ENCODE measurements at regions not wholly inside any gene's neighbourhood (a gene's known extent, or its start where the extent isn't known, plus 50 kb on each side); places are given as distances from the start of the nearest gene placed in this dataset.

DNA sequence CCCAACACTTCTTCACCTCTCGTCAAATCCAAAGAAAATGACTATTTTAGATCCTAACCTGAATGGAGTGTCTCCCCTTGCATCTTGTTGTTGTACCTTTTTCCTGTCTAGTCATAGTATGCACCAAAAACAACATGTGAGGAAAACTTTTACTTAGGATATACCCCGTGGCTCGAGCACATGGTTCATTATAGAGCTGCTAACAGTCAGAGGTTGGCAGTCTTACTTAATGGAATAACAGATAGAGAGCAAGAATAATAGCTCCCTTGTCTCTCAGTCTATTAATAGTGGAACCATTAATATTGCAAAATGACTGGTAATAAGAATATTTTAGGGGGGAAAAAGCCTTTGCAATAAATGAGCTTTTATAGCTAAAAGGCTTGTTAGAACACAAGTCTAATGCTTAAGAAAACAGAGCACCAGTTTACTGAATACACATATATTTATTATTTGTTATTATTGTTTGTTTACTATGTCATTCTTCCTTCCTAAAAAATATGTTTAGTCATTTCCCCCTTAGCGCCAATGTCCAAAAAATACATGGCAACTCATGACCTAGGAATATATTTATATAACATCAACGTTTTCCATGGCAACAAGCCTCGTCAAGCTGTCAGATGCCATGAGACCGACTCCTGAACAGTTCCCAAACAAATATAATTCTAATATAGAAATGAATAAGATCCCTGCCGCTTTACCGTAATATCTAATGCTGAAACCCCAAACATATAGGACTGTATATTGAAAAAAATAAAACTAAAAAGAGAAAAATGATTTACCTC lies 592.4 kb downstream of the SOX5 start:
- H3K36me3 ChIP-seq (ENCODE audit: control insufficient read depth, low read length) = no peaks in the 10 kb centered on the region
- H3K4me3 ChIP-seq (ENCODE audit: low read length) = no peak overlapping the region
- no peaks in the 10 kb centered on the region for H3K9me3 ChIP-seq (ENCODE audit: control insufficient read depth, insufficient read depth, low read length)
- no peaks in the 10 kb centered on the region for H3K4me1 ChIP-seq (ENCODE audit: control insufficient read depth, low read length)
- no peak overlapping the region for H3K4me2 ChIP-seq (ENCODE audit: low read length)
- H3K27ac ChIP-seq (ENCODE audit: low read depth, low read length) = no peak overlapping the region
- H3F3A ChIP-seq (ENCODE audit: control insufficient read depth, insufficient read depth) = no peaks in the 10 kb centered on the region
- no peaks in the 10 kb centered on the region for H3K9me2 ChIP-seq (replicated peaks; ENCODE audit: control insufficient read depth, low read length)
- no peaks in the 10 kb centered on the region for H4K20me1 ChIP-seq (ENCODE audit: control insufficient read depth, insufficient read depth, low read depth, low read length)
- H3K27me3 ChIP-seq (ENCODE audit: control insufficient read depth, low read length) = no peaks in the 10 kb centered on the region
- TF ChIP-seq, protein P1, sequence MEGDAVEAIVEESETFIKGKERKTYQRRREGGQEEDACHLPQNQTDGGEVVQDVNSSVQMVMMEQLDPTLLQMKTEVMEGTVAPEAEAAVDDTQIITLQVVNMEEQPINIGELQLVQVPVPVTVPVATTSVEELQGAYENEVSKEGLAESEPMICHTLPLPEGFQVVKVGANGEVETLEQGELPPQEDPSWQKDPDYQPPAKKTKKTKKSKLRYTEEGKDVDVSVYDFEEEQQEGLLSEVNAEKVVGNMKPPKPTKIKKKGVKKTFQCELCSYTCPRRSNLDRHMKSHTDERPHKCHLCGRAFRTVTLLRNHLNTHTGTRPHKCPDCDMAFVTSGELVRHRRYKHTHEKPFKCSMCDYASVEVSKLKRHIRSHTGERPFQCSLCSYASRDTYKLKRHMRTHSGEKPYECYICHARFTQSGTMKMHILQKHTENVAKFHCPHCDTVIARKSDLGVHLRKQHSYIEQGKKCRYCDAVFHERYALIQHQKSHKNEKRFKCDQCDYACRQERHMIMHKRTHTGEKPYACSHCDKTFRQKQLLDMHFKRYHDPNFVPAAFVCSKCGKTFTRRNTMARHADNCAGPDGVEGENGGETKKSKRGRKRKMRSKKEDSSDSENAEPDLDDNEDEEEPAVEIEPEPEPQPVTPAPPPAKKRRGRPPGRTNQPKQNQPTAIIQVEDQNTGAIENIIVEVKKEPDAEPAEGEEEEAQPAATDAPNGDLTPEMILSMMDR (IDR thresholded peaks at IDR 0.05; ENCODE audit: low read depth, low read length, poor library complexity, severe bottlenecking) = no peak
- H3K79me2 ChIP-seq (ENCODE audit: control insufficient read depth, low read length) = no peaks in the 10 kb centered on the region

DNA sequence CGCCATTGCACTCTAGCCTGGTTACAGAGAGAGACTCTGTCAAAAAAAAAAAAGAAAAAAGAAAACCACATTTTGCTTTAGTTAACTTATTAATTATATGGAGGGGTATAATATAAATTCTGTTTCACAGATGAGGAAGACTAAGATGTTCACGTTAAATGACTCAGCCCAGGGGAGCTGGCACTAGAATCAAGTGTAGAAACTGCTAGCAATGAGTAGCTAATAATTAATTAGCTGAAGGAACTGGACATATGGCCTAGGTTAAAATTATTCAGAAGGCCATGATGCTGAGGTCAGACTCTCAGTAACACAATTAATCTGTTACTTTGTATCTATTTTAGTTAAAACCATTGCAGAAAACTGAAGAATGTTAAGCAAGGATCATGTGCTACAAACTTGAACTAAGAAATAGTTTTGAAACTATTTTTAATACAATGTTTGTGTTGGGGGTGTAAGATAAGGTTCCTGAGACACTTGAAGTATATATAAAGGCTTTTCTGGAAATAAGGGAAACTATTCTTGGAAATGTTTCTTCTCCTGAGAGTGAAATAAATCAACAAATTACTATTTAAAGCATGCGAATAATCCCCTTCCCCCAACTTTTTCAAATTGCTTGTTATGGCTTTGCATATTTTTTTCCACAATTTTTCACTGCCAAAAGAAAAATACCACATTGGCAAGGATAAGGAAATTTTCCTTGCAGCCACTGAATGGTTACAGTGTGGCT lies 589.3 kb downstream of the SOX5 start:
- no peaks in the 10 kb centered on the region for H3K9me2 ChIP-seq (replicated peaks; ENCODE audit: control insufficient read depth, low read length)
- H3K27ac ChIP-seq (ENCODE audit: low read depth, low read length) = no peak overlapping the region
- no peaks in the 10 kb centered on the region for H3K4me1 ChIP-seq (ENCODE audit: control insufficient read depth, low read length)
- no peak overlapping the region for H3K4me2 ChIP-seq (ENCODE audit: low read length)
- no peaks in the 10 kb centered on the region for H3F3A ChIP-seq (ENCODE audit: control insufficient read depth, insufficient read depth)
- no peaks in the 10 kb centered on the region for H4K20me1 ChIP-seq (ENCODE audit: control insufficient read depth, insufficient read depth, low read depth, low read length)
- H3K36me3 ChIP-seq (ENCODE audit: control insufficient read depth, low read length) = no peaks in the 10 kb centered on the region
- H3K79me2 ChIP-seq (ENCODE audit: control insufficient read depth, low read length) = no peaks in the 10 kb centered on the region
- TF ChIP-seq EZH2phosphoT487 (IDR thresholded peaks at IDR 0.05; ENCODE audit: borderline replicate concordance, low read length) = no peak
- TF ChIP-seq, protein P1 (IDR thresholded peaks at IDR 0.05; ENCODE audit: low read depth, low read length, poor library complexity, severe bottlenecking) = no peak
- H3K27me3 ChIP-seq (ENCODE audit: control insufficient read depth, low read length) = no peaks in the 10 kb centered on the region
- no peak overlapping the region for H3K4me3 ChIP-seq (ENCODE audit: low read length)
- peaks cover 4% of the 10 kb centered on the region; the same call in 1 of the 2 replicates for H3K9me3 ChIP-seq (ENCODE audit: control insufficient read depth, insufficient read depth, low read length)

DNA sequence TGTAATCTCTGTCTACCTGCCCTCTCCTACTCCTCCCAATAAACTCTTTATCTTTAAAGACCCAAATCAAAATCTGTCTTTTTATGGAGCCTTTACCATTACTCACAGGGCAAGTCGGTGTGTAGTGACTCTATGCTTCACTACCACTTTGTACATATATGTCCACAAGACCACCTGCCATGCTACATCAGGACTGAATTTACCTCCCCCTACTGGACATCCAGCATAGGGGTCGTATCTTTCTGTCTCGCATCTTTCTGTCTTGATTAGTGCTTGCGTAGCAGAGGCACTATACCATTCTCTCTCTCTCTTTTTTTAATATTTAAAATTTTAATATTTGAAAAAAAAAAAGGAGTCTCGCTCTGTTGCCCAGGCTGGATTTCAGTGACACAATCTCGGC lies 587.5 kb downstream of the SOX5 start:
- no peaks in the 10 kb centered on the region for H3K79me2 ChIP-seq (ENCODE audit: control insufficient read depth, low read length)
- H3K4me2 ChIP-seq (ENCODE audit: low read length) = no peak overlapping the region
- H3F3A ChIP-seq (ENCODE audit: control insufficient read depth, insufficient read depth) = no peaks in the 10 kb centered on the region
- H3K4me1 ChIP-seq (ENCODE audit: control insufficient read depth, low read length) = no peaks in the 10 kb centered on the region
- H3K36me3 ChIP-seq (ENCODE audit: control insufficient read depth, low read length) = no peaks in the 10 kb centered on the region
- H3K27ac ChIP-seq (ENCODE audit: low read depth, low read length) = no peak overlapping the region
- no peak overlapping the region for H3K4me3 ChIP-seq (ENCODE audit: low read length)
- H3K27me3 ChIP-seq (ENCODE audit: control insufficient read depth, low read length) = no peaks in the 10 kb centered on the region
- H3K9me2 ChIP-seq (replicated peaks; ENCODE audit: control insufficient read depth, low read length) = no peaks in the 10 kb centered on the region
- H4K20me1 ChIP-seq (ENCODE audit: control insufficient read depth, insufficient read depth, low read depth, low read length) = no peaks in the 10 kb centered on the region
- TF ChIP-seq, protein P1 (IDR thresholded peaks at IDR 0.05; ENCODE audit: low read depth, low read length, poor library complexity, severe bottlenecking) = no peak
- no peak for TF ChIP-seq EZH2phosphoT487 (IDR thresholded peaks at IDR 0.05; ENCODE audit: borderline replicate concordance, low read length)
- peaks cover 4% of the 10 kb centered on the region; the same call in 1 of the 2 replicates for H3K9me3 ChIP-seq (ENCODE audit: control insufficient read depth, insufficient read depth, low read length)
